GM12878 (cell line): ENCODE measurements at regions not wholly inside any gene's neighbourhood (a gene's known extent, or its start where the extent isn't known, plus 50 kb on each side); places are given as distances from the start of the nearest gene placed in this dataset.

Experiments
- ATAC-seq: fragments of 200-7000 bp; cut with Tn5 transposase; 3 replicates; pipeline ENCODE4 v1.9.1; 2020; ENCODE audit warnings: mild to moderate bottlenecking, moderate library complexity
- BruUV-seq: library from RNA; stranded (reverse); fragments of 400-500 nt; replicated peaks from 2 replicates; lab custom pipeline; 2021; lab: Mats Ljungman, UMichigan
- CTCF ChIA-PET: fragments of 300-600 bp; sonication (Branson Sonifier 250); formaldehyde crosslinking; extraction: SDS; loops from one replicate; lab custom pipeline; 2021; ENCODE audit warnings: inconsistent platforms; lab: Yijun Ruan, JAX
- POLR2A ChIA-PET: fragments of 350-600 bp; formaldehyde crosslinking; extraction: SDS; loops from one replicate; lab custom pipeline; 2021; ENCODE audit warnings: inconsistent platforms; lab: Charles Lee
- RAD21 ChIA-PET: fragments of 300-600 bp; sonication (Branson Sonifier 250); formaldehyde crosslinking; loops from one replicate; lab custom pipeline; 2023; ENCODE audit warnings: antibody characterized with exemption; ENCODE audit not compliant: unreplicated experiment; lab: Charles Lee
- SMC1A ChIA-PET: fragments of 300-600 bp; sonication (Branson Sonifier 250); formaldehyde crosslinking; loops from one replicate; lab custom pipeline; 2023; ENCODE audit not compliant: unreplicated experiment, uncharacterized antibody; lab: Charles Lee
- DNase-seq: peaks from one replicate; pipeline ENCODE4 v3.0.0-alpha.2; 2011; ENCODE audit warnings: low read depth, low spot score
- FAIRE-seq: peaks from 3 replicates; lab custom pipeline; 2011; peaks lifted over from hg19 to GRCh38; lab: Jason Lieb, UNC
- H2AFZ ChIP-seq: 2 replicates; pipeline ENCODE4 v1.6.0; 2011; ENCODE audit warnings: low read depth, low read length, control low read depth; ENCODE audit not compliant: control insufficient read depth
- H3K27ac ChIP-seq: 2 replicates; pipeline ENCODE4 v1.5.1; 2011; ENCODE audit warnings: control low read depth; ENCODE audit not compliant: control insufficient read depth, insufficient read depth
- H3K27me3 ChIP-seq, 2 experiments: replicated peaks in 1 of 2; 2 replicates each; pipeline versions ENCODE4 v1.6.0 to v1.6.1; 2011; ENCODE audit warnings: low read length in 1 of 2; ENCODE audit not compliant: control insufficient read depth in 2 of 2, insufficient read depth in 2 of 2
- H3K36me3 ChIP-seq, 2 experiments: 2 replicates each; pipeline ENCODE4 v1.5.1; 2011; ENCODE audit warnings: low read length in 1 of 2; ENCODE audit not compliant: control insufficient read depth in 2 of 2, insufficient read depth in 2 of 2
- H3K4me1 ChIP-seq: 2 replicates; pipeline ENCODE4 v1.6.1; 2011; ENCODE audit warnings: mild to moderate bottlenecking, low read length, moderate library complexity, mixed read lengths; ENCODE audit not compliant: control insufficient read depth, insufficient read depth
- H3K4me2 ChIP-seq: 2 replicates; pipeline ENCODE4 v1.6.0; 2011; ENCODE audit warnings: control low read depth; ENCODE audit not compliant: control insufficient read depth, insufficient read depth
- H3K4me3 ChIP-seq: fragments of 200-600 bp; sonication (generic); 2 replicates; pipeline ENCODE4 v1.5.1; 2016
- H3K79me2 ChIP-seq: 2 replicates; pipeline ENCODE4 v1.6.0; 2011; ENCODE audit warnings: low read length; ENCODE audit not compliant: control insufficient read depth, insufficient read depth
- H3K9ac ChIP-seq: 2 replicates; pipeline ENCODE4 v1.8.0; 2011; ENCODE audit warnings: low read length, control low read depth, mixed read lengths; ENCODE audit not compliant: control insufficient read depth, insufficient read depth
- H3K9me3 ChIP-seq: replicated peaks from 3 replicates; pipeline ENCODE4 v1.5.1; 2011; ENCODE audit warnings: mild to moderate bottlenecking, low read length; ENCODE audit not compliant: control insufficient read depth, insufficient read depth
- H4K20me1 ChIP-seq: 2 replicates; pipeline ENCODE4 v1.6.0; 2011; ENCODE audit not compliant: control insufficient read depth, insufficient read depth
- BACH1 ChIP-seq: fragments of 450-650 bp; IDR thresholded peaks from 2 replicates; pipeline ENCODE4 v1.6.1; 2017; ENCODE audit warnings: mild to moderate bottlenecking, borderline replicate concordance
- BRCA1 ChIP-seq: IDR thresholded peaks from 2 replicates; pipeline ENCODE4 v1.6.1; 2011; ENCODE audit warnings: low read depth, low read length, improper control_type of control experiment
- CEBPZ ChIP-seq: fragments of 150-350 bp; IDR thresholded peaks from 2 replicates; pipeline ENCODE4 v1.6.1; 2016; ENCODE audit warnings: low read depth, low read length
- CHD2 ChIP-seq: IDR thresholded peaks from 2 replicates; pipeline ENCODE4 v1.6.1; 2011; ENCODE audit warnings: low read depth, low read length, improper control_type of control experiment, borderline replicate concordance
- CHD4 ChIP-seq: fragments of 200-600 bp; sonication (generic); IDR thresholded peaks from 2 replicates; pipeline ENCODE4 v1.6.1; 2016; ENCODE audit warnings: mild to moderate bottlenecking
- CUX1 ChIP-seq: IDR thresholded peaks from 2 replicates; pipeline ENCODE4 v1.6.1; 2012; ENCODE audit warnings: improper control_type of control experiment, low read depth, low read length; ENCODE audit not compliant: insufficient replicate concordance
- DPF2 ChIP-seq: fragments of 450-650 bp; IDR thresholded peaks from 2 replicates; pipeline ENCODE4 v1.6.1; 2017; ENCODE audit warnings: mild to moderate bottlenecking
- E4F1 ChIP-seq: fragments of 450-650 bp; IDR thresholded peaks from 2 replicates; pipeline ENCODE4 v1.6.1; 2018; ENCODE audit warnings: borderline replicate concordance, mild to moderate bottlenecking; ENCODE audit not compliant: partially characterized antibody
- FOS ChIP-seq: IDR thresholded peaks from 3 replicates; pipeline ENCODE4 v1.6.1; 2011; ENCODE audit warnings: borderline replicate concordance; ENCODE audit not compliant: insufficient read length; ENCODE audit errors: extremely low read depth
- GATAD2B ChIP-seq: fragments of 450-650 bp; conservative IDR thresholded peaks from 2 replicates; pipeline ENCODE4 v1.6.1; 2017; ENCODE audit warnings: low read depth, mild to moderate bottlenecking, moderate library complexity
- NFIC ChIP-seq: IDR thresholded peaks from 2 replicates; pipeline ENCODE4 v1.6.1; 2012; ENCODE audit warnings: low read depth, mild to moderate bottlenecking, inconsistent platforms, low read length, moderate library complexity
- SIX5 ChIP-seq: IDR thresholded peaks from 2 replicates; pipeline ENCODE4 v1.6.1; 2011; ENCODE audit warnings: mild to moderate bottlenecking, low read depth, low read length, moderate library complexity; ENCODE audit not compliant: severe bottlenecking
- TCF7 ChIP-seq: IDR thresholded peaks from 2 replicates; pipeline ENCODE4 v1.6.1; 2014; ENCODE audit warnings: antibody characterized with exemption, borderline replicate concordance
- YBX1 ChIP-seq: fragments of 450-650 bp; IDR thresholded peaks from 2 replicates; pipeline ENCODE4 v1.6.1; 2016; ENCODE audit warnings: antibody characterized with exemption
- ZBED1 ChIP-seq: IDR thresholded peaks from 2 replicates; pipeline ENCODE4 v1.6.1; 2016; ENCODE audit warnings: borderline replicate concordance
- ZNF207 ChIP-seq: fragments of 450-650 bp; IDR thresholded peaks from 2 replicates; pipeline ENCODE4 v1.6.1; 2014; ENCODE audit warnings: antibody characterized with exemption, mild to moderate bottlenecking, borderline replicate concordance
- in situ Hi-C: fragments of 300-500 bp; cut with MboI; formaldehyde crosslinking; loops from 9 replicates; pipeline ENCODE4 v1.14.3; 2018; ENCODE audit warnings: mixed read lengths
- intact Hi-C: fragments of 100-400 bp; cut with micrococcal nuclease; formaldehyde crosslinking; loops from one replicate; pipeline ENCODE4 v1.14.2; 2022; ENCODE audit not compliant: unreplicated experiment

GRCh38 chr11:83374311-83374710, 88.1 kb upstream of the CCDC90B start:
- CTCF ChIA-PET = no interaction called here
- H3K4me3 ChIP-seq = no peak overlapping the region
- no peak overlapping the region for H3K27ac ChIP-seq
- no peaks in the 10 kb centered on the region for H4K20me1 ChIP-seq
- FAIRE-seq (no peak), ATAC-seq (no peak), DNase-seq (no peak)
- intact Hi-C loops = no loop called here
- no TSS peak for BruUV-seq
- SMC1A ChIA-PET = interaction anchor here (1.2 kb wide), 1 partner anchor 60 kb away, joined by 3 read pairs; no protein-coding TSS in a partner anchor
- H3K79me2 ChIP-seq = no peaks in the 10 kb centered on the region
- no peak overlapping the region for H2AFZ ChIP-seq
- H3K9ac ChIP-seq = no peak overlapping the region
- H3K9me3 ChIP-seq = no peaks in the 10 kb centered on the region
- RAD21 ChIA-PET = no interaction called here
- no peaks in the 10 kb centered on the region for H3K36me3 ChIP-seq
- no peaks in the 10 kb centered on the region for H3K4me1 ChIP-seq
- no peaks in the 10 kb centered on the region for H3K27me3 ChIP-seq
- in situ Hi-C loops = no loop called here
- POLR2A ChIA-PET = no interaction called here
- no peak overlapping the region for H3K4me2 ChIP-seq
- TF ChIP-seq GATAD2B (no peak), CHD4 (no peak), CEBPZ (no peak), FOS (no peak), ZNF207 (no peak), YBX1 (no peak), DPF2 (no peak), BACH1 (no peak), E4F1 (no peak), NFIC (no peak), CHD2 (no peak), ZBED1 (no peak), CUX1 (no peak), SIX5 (no peak), TCF7 (no peak), BRCA1 (no peak)
